Mammary epithelial cell (primary cell): ENCODE measurements at regions not wholly inside any gene's neighbourhood (a gene's known extent, or its start where the extent isn't known, plus 50 kb on each side); places are given as distances from the start of the nearest gene placed in this dataset.

Source experiments
- EZH2 ChIP-seq: IDR thresholded peaks from 2 replicates; pipeline ENCODE4 v1.6.1; 2012; ENCODE audit warnings: low read length, inconsistent platforms, borderline replicate concordance
- TF ChIP-seq, protein P1 (sequence below), 2 donors: IDR thresholded peaks in 1 of 2; conservative IDR thresholded peaks in 1 of 2; 2 replicates each; pipeline ENCODE4 v1.5.1; 2011 to 2012; ENCODE audit warnings: inconsistent platforms in 2 of 2, low read length in 2 of 2, mild to moderate bottlenecking in 2 of 2, control low read depth in 1 of 2, low read depth in 1 of 2; ENCODE audit not compliant: insufficient read depth in 1 of 2; ENCODE audit errors: extremely low read depth in 1 of 2

DNA sequence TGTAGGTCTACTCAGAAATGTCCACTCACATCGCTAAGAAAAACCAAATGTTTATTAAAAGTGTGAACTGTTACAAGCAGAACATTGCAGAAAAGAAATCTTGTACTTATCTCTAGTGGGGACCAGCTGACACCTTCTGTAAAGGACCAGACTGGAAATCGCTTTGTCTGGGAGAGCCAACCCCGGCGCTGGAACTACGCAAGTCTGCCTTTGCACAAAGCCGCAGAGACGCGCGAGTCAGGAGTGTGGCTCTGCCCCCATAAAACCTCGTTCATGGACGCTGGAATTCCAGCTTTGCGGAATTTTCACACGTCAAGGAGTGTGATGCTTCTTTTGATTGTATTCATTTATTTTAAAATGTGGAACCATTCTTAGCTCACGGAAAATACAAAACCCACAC lies 141.9 kb upstream of the SALL3 start:
- no peak for TF ChIP-seq EZH2
- TF ChIP-seq, protein P1, sequence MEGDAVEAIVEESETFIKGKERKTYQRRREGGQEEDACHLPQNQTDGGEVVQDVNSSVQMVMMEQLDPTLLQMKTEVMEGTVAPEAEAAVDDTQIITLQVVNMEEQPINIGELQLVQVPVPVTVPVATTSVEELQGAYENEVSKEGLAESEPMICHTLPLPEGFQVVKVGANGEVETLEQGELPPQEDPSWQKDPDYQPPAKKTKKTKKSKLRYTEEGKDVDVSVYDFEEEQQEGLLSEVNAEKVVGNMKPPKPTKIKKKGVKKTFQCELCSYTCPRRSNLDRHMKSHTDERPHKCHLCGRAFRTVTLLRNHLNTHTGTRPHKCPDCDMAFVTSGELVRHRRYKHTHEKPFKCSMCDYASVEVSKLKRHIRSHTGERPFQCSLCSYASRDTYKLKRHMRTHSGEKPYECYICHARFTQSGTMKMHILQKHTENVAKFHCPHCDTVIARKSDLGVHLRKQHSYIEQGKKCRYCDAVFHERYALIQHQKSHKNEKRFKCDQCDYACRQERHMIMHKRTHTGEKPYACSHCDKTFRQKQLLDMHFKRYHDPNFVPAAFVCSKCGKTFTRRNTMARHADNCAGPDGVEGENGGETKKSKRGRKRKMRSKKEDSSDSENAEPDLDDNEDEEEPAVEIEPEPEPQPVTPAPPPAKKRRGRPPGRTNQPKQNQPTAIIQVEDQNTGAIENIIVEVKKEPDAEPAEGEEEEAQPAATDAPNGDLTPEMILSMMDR (conservative IDR thresholded peaks at IDR 0.05 in 1 of 2, IDR thresholded peaks at IDR 0.05 in 1 of 2; ENCODE audit: extremely low read depth in 1 of 2, insufficient read depth in 1 of 2, low read depth in 1 of 2, low read length in 2 of 2), result no peak
